Bronchial epithelial cell (primary cell): ENCODE measurements at regions not wholly inside any gene's neighbourhood (a gene's known extent, or its start where the extent isn't known, plus 50 kb on each side); places are given as distances from the start of the nearest gene placed in this dataset.

Source experiments
- DNase-seq: peaks from one replicate; pipeline ENCODE4 v3.0.0-alpha.2; 2010; ENCODE audit warnings: low read depth
- FAIRE-seq: peaks from 2 replicates; lab custom pipeline; 2011; peaks lifted over from hg19 to GRCh38; lab: Jason Lieb, UNC
- H3K27me3 ChIP-seq: 2 replicates; pipeline ENCODE4 v1.5.1; 2011; ENCODE audit warnings: low read length; ENCODE audit not compliant: control insufficient read depth, insufficient read depth
- H3K36me3 ChIP-seq: 2 replicates; pipeline ENCODE4 v1.5.1; 2011; ENCODE audit warnings: low read length; ENCODE audit not compliant: control insufficient read depth, insufficient read depth
- H3K4me3 ChIP-seq: 2 replicates; pipeline ENCODE4 v1.5.1; 2011; ENCODE audit warnings: mild to moderate bottlenecking, low read depth, low read length, control low read depth
- CTCF ChIP-seq: IDR thresholded peaks from 2 replicates; pipeline ENCODE4 v1.5.1; 2011; ENCODE audit warnings: mild to moderate bottlenecking, moderate library complexity, low read length, control low read depth, inconsistent platforms; ENCODE audit not compliant: insufficient read depth, severe bottlenecking

GRCh38 chr6:19033683-19034082, 646.5 kb downstream of the RNF144B start:
- Histone ChIP-seq H3K4me3 (no peak overlapping the region), H3K36me3 (no peaks in the 10 kb centered on the region), H3K27me3 (no peaks in the 10 kb centered on the region)
- no peak for TF ChIP-seq CTCF
- DNase-seq (no peak), FAIRE-seq (no peak)

GRCh38 chr6:19034986-19035385, 647.8 kb downstream of the RNF144B start:
- DNase-seq (no peak), FAIRE-seq (no peak)
- H3K27me3 ChIP-seq = no peaks in the 10 kb centered on the region
- H3K36me3 ChIP-seq = no peaks in the 10 kb centered on the region
- TF ChIP-seq CTCF = no peak
- no peak overlapping the region for H3K4me3 ChIP-seq

GRCh38 chr6:19035461-19036195, 648.5 kb downstream of the RNF144B start:
- Histone ChIP-seq H3K27me3 (no peaks in the 10 kb centered on the region), H3K4me3 (no peak overlapping the region), H3K36me3 (no peaks in the 10 kb centered on the region)
- TF ChIP-seq CTCF = no peak
- DNase-seq (no peak), FAIRE-seq (no peak)

DNA sequence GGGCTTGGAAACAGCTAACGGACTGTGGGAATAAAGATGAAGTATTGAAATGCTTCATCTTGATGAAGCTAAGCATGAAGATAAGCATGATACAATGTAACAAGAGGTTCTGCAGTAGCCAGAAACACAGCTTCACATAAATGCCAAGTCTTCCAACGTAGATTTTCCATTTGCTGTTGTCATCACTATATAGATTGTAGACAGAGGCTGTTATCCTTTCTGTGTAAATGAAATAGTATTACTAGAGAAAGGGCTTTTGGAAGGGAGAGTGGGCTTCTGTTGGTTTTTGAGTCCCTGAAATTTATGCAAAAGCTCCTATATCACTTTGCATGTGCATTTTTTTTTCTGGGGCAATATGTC, 649.0 kb downstream of the RNF144B start:
- no peak for DNase-seq
- H3K4me3 ChIP-seq = no peak overlapping the region
- H3K27me3 ChIP-seq = no peaks in the 10 kb centered on the region
- FAIRE-seq = no peak
- no peaks in the 10 kb centered on the region for H3K36me3 ChIP-seq
- TF ChIP-seq CTCF = no peak

DNA sequence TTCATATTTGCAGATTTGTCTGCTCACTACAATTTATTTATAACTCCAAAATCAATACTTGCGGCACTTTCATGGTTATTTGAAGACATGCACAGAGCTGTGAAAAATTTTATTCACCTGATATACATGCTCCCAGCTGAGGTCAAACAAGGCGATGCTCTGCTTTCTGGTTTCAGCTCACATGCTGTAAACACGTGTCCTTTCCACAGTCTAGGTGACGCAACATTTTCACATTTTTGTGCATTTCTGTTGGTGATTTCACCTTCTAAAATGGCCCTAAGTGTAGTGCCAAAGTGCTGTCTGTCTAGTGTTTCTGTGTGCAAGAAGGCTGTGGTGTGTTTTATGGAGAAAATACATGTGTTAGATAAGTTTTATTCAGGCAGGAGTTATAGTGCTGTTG, 650.5 kb downstream of the RNF144B start:
- Histone ChIP-seq H3K4me3 (no peak overlapping the region), H3K27me3 (no peaks in the 10 kb centered on the region), H3K36me3 (no peaks in the 10 kb centered on the region)
- FAIRE-seq = no peak
- no peak for DNase-seq
- no peak for TF ChIP-seq CTCF

DNA sequence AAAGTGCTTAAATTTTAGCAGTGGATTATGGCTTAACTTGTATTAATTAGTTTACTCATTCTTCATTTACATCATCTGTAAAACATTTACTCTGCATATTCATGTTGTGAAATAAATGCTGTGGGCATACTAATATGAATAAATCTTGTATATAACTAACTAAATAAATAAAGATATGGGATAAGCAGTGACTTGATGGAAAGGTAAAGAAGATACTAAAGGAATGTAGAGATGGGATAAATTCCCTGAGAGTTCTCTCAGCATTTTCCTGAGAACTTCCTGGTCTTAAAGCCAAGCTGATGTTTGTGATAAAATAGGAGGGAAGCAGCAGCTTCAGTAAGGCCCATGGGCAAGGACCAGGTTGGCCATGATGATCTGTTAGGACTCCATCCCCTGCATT, 652.1 kb downstream of the RNF144B start:
- H3K27me3 ChIP-seq = no peaks in the 10 kb centered on the region
- TF ChIP-seq CTCF = no peak
- DNase-seq (no peak), FAIRE-seq (no peak)
- H3K36me3 ChIP-seq = no peaks in the 10 kb centered on the region
- no peak overlapping the region for H3K4me3 ChIP-seq
